CD14-positive monocyte (primary cell): ENCODE measurements at regions not wholly inside any gene's neighbourhood (a gene's known extent, or its start where the extent isn't known, plus 50 kb on each side); places are given as distances from the start of the nearest gene placed in this dataset.
"Not testable (repeated sequence)": the region's sequence is repeated elsewhere in the genome, so short reads cannot be mapped to it uniquely, and the experiment has no call there.

Experiments used
- DNase-seq, 3 donors: peaks; one replicate each; pipeline ENCODE4 v3.0.0-alpha.2; 2011 to 2022
- H2AFZ ChIP-seq: 2 replicates; pipeline ENCODE4 v1.6.0; 2012; ENCODE audit warnings: mild to moderate bottlenecking, low read depth, low read length, inconsistent platforms; ENCODE audit not compliant: insufficient read depth, poor library complexity, severe bottlenecking
- H3K27ac ChIP-seq, 2 donors: 1 replicate in 1 of 2; 2 replicates in 1 of 2; pipeline ENCODE4 v1.5.1; 2012 to 2013; ENCODE audit warnings: low read length in 2 of 2, control low read depth in 1 of 2, inconsistent platforms in 1 of 2, low read depth in 1 of 2, mild to moderate bottlenecking in 1 of 2
- H3K27me3 ChIP-seq, 2 donors: one replicate each; pipeline versions ENCODE4 v1.6.0 to v1.6.1; 2011 to 2013; ENCODE audit warnings: low read length in 2 of 2; ENCODE audit not compliant: control insufficient read depth in 2 of 2, insufficient read depth in 2 of 2
- H3K36me3 ChIP-seq, 2 donors: replicated peaks in 1 of 2; 1 replicate in 1 of 2; 2 replicates in 1 of 2; pipeline versions ENCODE4 v1.5.1 to v1.6.1; 2012 to 2013; ENCODE audit warnings: low read length in 2 of 2, control low read depth in 1 of 2, inconsistent platforms in 1 of 2, mild to moderate bottlenecking in 1 of 2; ENCODE audit not compliant: insufficient read depth in 2 of 2, control insufficient read depth in 1 of 2
- H3K4me1 ChIP-seq, 2 donors: 1 replicate in 1 of 2; 2 replicates in 1 of 2; pipeline versions ENCODE4 v1.5.1 to v1.6.1; 2012 to 2013; ENCODE audit warnings: low read length in 2 of 2, control low read depth in 1 of 2, inconsistent platforms in 1 of 2, mild to moderate bottlenecking in 1 of 2, moderate library complexity in 1 of 2; ENCODE audit not compliant: insufficient read depth in 2 of 2, control insufficient read depth in 1 of 2
- H3K4me2 ChIP-seq: replicated peaks from 2 replicates; pipeline ENCODE3; 2012; ENCODE audit warnings: low read length, moderate library complexity, mild to moderate bottlenecking; ENCODE audit not compliant: poor library complexity, severe bottlenecking; ENCODE audit errors: extremely low read depth
- H3K4me3 ChIP-seq, 3 experiments: fragments of 200-600 bp in 1 of 3; sonication (generic) in 1 of 3; replicated peaks in 1 of 3; 1 replicate in 2 of 3; 2 replicates in 1 of 3; pipeline ENCODE4 v1.5.1; 2011 to 2013; ENCODE audit warnings: low read length in 3 of 3, mild to moderate bottlenecking in 3 of 3, control low read depth in 2 of 3, low read depth in 2 of 3, inconsistent platforms in 1 of 3, moderate library complexity in 1 of 3
- H3K79me2 ChIP-seq: 2 replicates; pipeline ENCODE4 v1.6.0; 2012; ENCODE audit warnings: mild to moderate bottlenecking, control low read depth, inconsistent platforms, low read length, moderate library complexity; ENCODE audit not compliant: insufficient read depth
- H3K9ac ChIP-seq: 2 replicates; pipeline ENCODE4 v1.6.0; 2017; ENCODE audit warnings: low read length, mild to moderate bottlenecking; ENCODE audit not compliant: insufficient read depth, poor library complexity, severe bottlenecking
- H3K9me3 ChIP-seq, 2 donors: replicated peaks in 1 of 2; 1 replicate in 1 of 2; 2 replicates in 1 of 2; pipeline versions ENCODE4 v1.5.1 to v1.6.1; 2012 to 2013; ENCODE audit warnings: low read length in 2 of 2, control low read depth in 1 of 2; ENCODE audit not compliant: control insufficient read depth in 1 of 2, insufficient read depth in 1 of 2
- H4K20me1 ChIP-seq: 2 replicates; pipeline ENCODE4 v1.6.0; 2012; ENCODE audit warnings: mild to moderate bottlenecking, low read length, control low read depth, moderate library complexity; ENCODE audit not compliant: insufficient read depth
- H3K27ac Mint-ChIP-seq, 7 donors: one replicate each; pipeline ENCODE4 v1.8.0; 2020; ENCODE audit warnings: mild to moderate bottlenecking in 7 of 7, mixed read lengths in 7 of 7, moderate library complexity in 6 of 7, inconsistent platforms in 2 of 7
- H3K27me3 Mint-ChIP-seq, 3 donors: one replicate each; pipeline ENCODE4 v1.8.0; 2021 to 2022; ENCODE audit warnings: low read depth in 3 of 3, mild to moderate bottlenecking in 3 of 3, mixed read lengths in 3 of 3, moderate library complexity in 3 of 3, inconsistent platforms in 1 of 3
- H3K36me3 Mint-ChIP-seq, 2 donors: one replicate each; pipeline ENCODE4 v1.8.0; 2020; ENCODE audit warnings: mixed read lengths in 2 of 2, inconsistent platforms in 1 of 2, mild to moderate bottlenecking in 1 of 2
- H3K4me1 Mint-ChIP-seq: one replicate; pipeline ENCODE4 v1.8.0; 2020; ENCODE audit warnings: mild to moderate bottlenecking, mixed read lengths
- H3K4me3 Mint-ChIP-seq, 2 donors: one replicate each; pipeline ENCODE4 v1.8.0; 2020; ENCODE audit warnings: mild to moderate bottlenecking in 2 of 2, mixed read lengths in 2 of 2, moderate library complexity in 1 of 2
- H3K9me3 Mint-ChIP-seq, 7 donors: one replicate each; pipeline ENCODE4 v1.8.0; 2020 to 2022; ENCODE audit warnings: mixed read lengths in 7 of 7, mild to moderate bottlenecking in 6 of 7, moderate library complexity in 6 of 7, inconsistent platforms in 2 of 7
- CTCF ChIP-seq: fragments of 200-600 bp; IDR thresholded peaks from one replicate; pipeline ENCODE4 v1.8.0; 2022; ENCODE audit warnings: antibody characterized with exemption, mild to moderate bottlenecking
- WGBS: methylation state at CpG from one replicate; pipeline ENCODE4 v1.1.5; 2013; ENCODE audit warnings: missing lambda C conversion rate; ENCODE audit not compliant: insufficient coverage; 5-methylcytosine and 5-hydroxymethylcytosine counted together
- intact Hi-C, 2 donors: fragments of 100-400 bp; cut with micrococcal nuclease; formaldehyde crosslinking; loops; one replicate each; pipeline versions ENCODE4 v1.15.0 to v1.15.1; 2023

GRCh38 chr4:135408109-135408508 lies 1206.5 kb upstream of the PABPC4L start:
- Histone ChIP-seq H3K36me3 (no peaks in the 10 kb centered on the region), H3K79me2 (no peaks in the 10 kb centered on the region), H3K9ac (no peak overlapping the region), H3K27me3 (no peaks in the 10 kb centered on the region), H3K4me2 (no peak overlapping the region), H3K9me3 (peaks cover 7 to 22% of the 10 kb centered on the region in 2 donors), H2AFZ (no peak overlapping the region), H3K4me1 (no peaks in the 10 kb centered on the region), H3K27ac (no peak overlapping the region), H3K4me3 (no peak overlapping the region), H4K20me1 (no peaks in the 10 kb centered on the region)
- no peak for DNase-seq
- WGBS: 90% methylated on average over 5 of the region's 12 CpGs
- intact Hi-C loops: no loop called here
- peaks cover 4 to 19% (median 5%) of the 10 kb centered on the region in 7 donors for H3K9me3 Mint-ChIP-seq
- no peak overlapping the region for H3K27ac Mint-ChIP-seq
- no peak overlapping the region for H3K4me3 Mint-ChIP-seq
- H3K36me3 Mint-ChIP-seq: no peaks in the 10 kb centered on the region
- no peak for TF ChIP-seq CTCF
- no peaks in the 10 kb centered on the region for H3K4me1 Mint-ChIP-seq
- no peaks in the 10 kb centered on the region for H3K27me3 Mint-ChIP-seq

GRCh38 chr4:135406597-135406996 lies 1205.0 kb upstream of the PABPC4L start:
- H3K79me2 ChIP-seq, H3K36me3 ChIP-seq, H3K27ac Mint-ChIP-seq, H3K4me3 ChIP-seq, H3K4me1 Mint-ChIP-seq, H3K4me3 Mint-ChIP-seq, H3K36me3 Mint-ChIP-seq, H2AFZ ChIP-seq, H4K20me1 ChIP-seq, intact Hi-C loops, H3K27ac ChIP-seq, H3K4me1 ChIP-seq, H3K27me3 Mint-ChIP-seq, H3K9ac ChIP-seq, H3K4me2 ChIP-seq, H3K27me3 ChIP-seq, DNase-seq: not testable (repeated sequence)
- H3K9me3 ChIP-seq: peaks cover 7 to 22% of the 10 kb centered on the region in 2 donors
- H3K9me3 Mint-ChIP-seq: peaks cover 4 to 19% (median 5%) of the 10 kb centered on the region in 7 donors
- WGBS: 96% methylated on average over 21 of the region's 22 CpGs
